Fibroblast of villous mesenchyme (primary cell): ENCODE measurements at regions not wholly inside any gene's neighbourhood (a gene's known extent, or its start where the extent isn't known, plus 50 kb on each side); places are given as distances from the start of the nearest gene placed in this dataset.

Source experiments
- DNase-seq: peaks from one replicate; pipeline ENCODE4 v3.0.0-alpha.2; 2010; ENCODE audit warnings: low read depth
- H3K4me3 ChIP-seq: 2 replicates; pipeline ENCODE4 v1.5.1; 2011; ENCODE audit warnings: low read depth, mild to moderate bottlenecking, low read length
- TF ChIP-seq, protein P1 (sequence below): IDR thresholded peaks from 2 replicates; pipeline ENCODE4 v1.5.1; 2012; ENCODE audit warnings: low read depth, mild to moderate bottlenecking, low read length; ENCODE audit not compliant: insufficient read depth

DNA sequence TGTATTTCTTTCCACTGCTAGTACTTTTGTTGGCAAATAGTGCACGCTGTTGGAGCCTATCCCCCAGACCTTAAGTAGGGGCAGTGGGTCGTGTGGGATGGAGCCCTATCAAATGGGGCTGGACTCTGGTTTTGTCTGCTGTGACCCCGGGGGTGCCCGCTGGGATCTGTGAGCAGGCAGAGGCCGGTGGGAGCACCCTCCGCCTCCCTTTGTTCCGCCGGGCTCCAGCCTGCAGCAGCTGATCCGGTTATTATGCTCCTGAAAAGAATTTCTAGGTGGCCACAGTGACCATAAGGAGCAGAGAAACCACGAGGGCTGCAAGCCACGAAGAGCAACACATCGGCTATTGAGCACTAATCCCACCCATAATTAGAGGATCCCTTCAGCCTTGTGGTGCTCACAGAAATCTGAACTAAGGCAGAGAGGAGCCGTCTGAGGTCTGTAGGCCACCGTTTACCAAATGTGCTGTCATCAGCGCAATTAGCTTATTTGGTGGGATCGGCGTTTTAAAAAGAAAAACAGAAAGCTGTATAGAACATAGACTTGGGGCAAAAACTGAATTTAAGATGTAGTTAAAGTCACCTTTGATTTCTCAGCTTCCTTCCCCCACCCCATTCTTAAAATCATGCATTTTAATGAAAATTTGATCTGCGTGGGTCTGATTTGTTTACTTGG, 598.3 kb upstream of the JAG1 start:
- TF ChIP-seq, protein P1, sequence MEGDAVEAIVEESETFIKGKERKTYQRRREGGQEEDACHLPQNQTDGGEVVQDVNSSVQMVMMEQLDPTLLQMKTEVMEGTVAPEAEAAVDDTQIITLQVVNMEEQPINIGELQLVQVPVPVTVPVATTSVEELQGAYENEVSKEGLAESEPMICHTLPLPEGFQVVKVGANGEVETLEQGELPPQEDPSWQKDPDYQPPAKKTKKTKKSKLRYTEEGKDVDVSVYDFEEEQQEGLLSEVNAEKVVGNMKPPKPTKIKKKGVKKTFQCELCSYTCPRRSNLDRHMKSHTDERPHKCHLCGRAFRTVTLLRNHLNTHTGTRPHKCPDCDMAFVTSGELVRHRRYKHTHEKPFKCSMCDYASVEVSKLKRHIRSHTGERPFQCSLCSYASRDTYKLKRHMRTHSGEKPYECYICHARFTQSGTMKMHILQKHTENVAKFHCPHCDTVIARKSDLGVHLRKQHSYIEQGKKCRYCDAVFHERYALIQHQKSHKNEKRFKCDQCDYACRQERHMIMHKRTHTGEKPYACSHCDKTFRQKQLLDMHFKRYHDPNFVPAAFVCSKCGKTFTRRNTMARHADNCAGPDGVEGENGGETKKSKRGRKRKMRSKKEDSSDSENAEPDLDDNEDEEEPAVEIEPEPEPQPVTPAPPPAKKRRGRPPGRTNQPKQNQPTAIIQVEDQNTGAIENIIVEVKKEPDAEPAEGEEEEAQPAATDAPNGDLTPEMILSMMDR: no peak
- DNase-seq: no peak

DNA sequence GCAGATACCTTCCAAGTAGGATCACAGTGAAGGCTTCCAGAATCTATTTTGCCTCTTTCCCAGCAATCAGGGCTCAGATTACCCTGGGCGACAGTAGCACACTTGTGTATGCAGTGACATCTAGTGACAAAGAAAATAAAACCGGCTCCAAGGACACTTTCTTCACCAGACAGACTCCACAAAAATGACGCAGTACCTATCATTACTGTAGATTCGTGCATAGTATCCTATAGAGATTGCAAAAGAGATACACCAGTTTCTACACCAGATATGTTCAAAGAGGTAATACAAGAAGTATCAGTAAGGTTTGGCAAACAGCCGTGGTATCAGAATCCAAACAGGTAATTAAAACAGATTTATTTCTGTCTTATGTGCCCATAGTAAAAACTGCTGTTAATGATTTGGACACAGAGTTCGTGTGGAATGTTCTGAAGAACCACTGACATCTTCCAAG, 600.4 kb upstream of the JAG1 start:
- no peak overlapping the region for H3K4me3 ChIP-seq
- TF ChIP-seq, protein P1: peak; percentile 55
- DNase-seq: peak; percentile 62

More for the DNA sequence above, 598.3 kb upstream of the JAG1 start:
- H3K4me3 ChIP-seq: no peak overlapping the region

DNA sequence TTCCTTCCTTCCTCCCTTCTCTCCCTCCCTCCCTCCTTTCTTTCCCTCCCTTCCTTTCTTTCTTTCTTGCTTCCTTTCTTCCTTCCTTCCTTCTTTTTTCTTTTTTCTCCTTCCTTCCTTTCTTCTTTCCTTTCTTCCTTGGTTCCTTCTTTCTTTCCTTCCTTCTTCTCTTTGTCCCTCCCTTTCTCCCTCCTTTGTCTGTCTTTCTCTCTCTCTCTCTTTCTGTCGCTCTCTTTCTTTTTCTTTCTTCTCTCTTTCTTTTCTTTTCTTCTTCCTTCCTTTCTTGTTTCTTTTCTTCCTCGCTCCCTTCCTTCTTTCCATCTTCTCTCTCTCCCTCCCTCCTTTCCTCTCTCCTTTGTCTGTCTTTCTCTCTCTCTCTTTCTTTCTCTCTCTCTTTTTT, 601.9 kb upstream of the JAG1 start:
- no peak for DNase-seq
- TF ChIP-seq, protein P1: no peak
- H3K4me3 ChIP-seq: no peak overlapping the region

GRCh38 chr20:11277170-11277569, 603.4 kb upstream of the JAG1 start:
- TF ChIP-seq, protein P1: no peak
- no peak overlapping the region for H3K4me3 ChIP-seq
- no peak for DNase-seq

- DNase-seq: no peak
- no peak overlapping the region for H3K4me3 ChIP-seq
- TF ChIP-seq, protein P1: no peak
These were observed 604.1 kb upstream of the JAG1 start for GRCh38 chr20:11277858-11278257.

DNA sequence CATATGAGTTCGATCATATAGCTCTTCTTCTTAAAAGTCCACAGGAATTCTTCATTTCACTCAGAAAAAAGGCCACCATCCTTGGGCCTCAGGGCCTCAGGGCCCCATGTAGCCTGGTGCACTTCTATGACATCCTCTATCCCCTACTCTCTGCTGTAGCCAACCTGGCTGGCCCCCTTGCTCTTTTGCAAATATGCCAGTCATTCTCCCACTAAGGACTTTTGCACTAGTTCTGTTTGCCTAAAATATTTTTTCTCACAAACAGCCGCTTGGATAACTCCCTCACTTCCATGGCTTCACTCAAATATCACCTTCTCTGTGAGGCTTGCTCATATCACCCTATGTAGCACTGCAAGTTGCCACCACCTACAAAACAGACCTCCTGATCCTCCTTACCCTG, 604.7 kb upstream of the JAG1 start:
- TF ChIP-seq, protein P1: no peak
- H3K4me3 ChIP-seq: no peak overlapping the region
- DNase-seq: no peak

DNA sequence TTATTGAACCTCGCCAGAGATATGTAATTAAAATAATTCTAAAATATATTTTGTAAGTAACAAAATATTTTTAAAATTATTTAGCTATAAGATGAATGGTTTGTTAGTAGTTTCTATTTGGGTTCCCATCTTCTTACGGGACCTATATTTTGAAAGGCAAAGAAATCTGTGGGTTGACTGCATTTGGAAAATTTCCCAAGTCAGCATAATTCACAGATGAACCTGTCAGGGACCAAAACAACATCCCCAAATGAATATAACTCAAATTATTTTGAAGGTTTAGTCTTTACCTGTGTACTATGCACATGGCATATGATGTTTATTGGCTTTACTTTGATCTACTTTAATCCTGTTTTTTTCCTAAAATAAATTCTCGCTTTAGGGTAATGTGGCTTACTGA, 607.4 kb upstream of the JAG1 start:
- DNase-seq: no peak
- H3K4me3 ChIP-seq: no peak overlapping the region
- TF ChIP-seq, protein P1: no peak
